SK-N-SH (cell line): ENCODE measurements at regions not wholly inside any gene's neighbourhood (a gene's known extent, or its start where the extent isn't known, plus 50 kb on each side); places are given as distances from the start of the nearest gene placed in this dataset.

ENCODE experiments used
- CTCF ChIA-PET: fragments of 300-600, 350-600 bp; formaldehyde crosslinking; extraction: SDS; loops from one replicate; lab custom pipeline; 2021; lab: Yijun Ruan, JAX
- POLR2A ChIA-PET: fragments of 350-600 bp; sonication (Branson Sonifier 250); formaldehyde crosslinking; extraction: SDS; loops from one replicate; lab custom pipeline; 2020; ENCODE audit warnings: antibody characterized with exemption, inconsistent platforms; lab: Yijun Ruan, JAX
- DNase-seq: peaks from one replicate; pipeline ENCODE4 v3.0.0; 2012
- H2AFZ ChIP-seq: fragments of 200-600 bp; sonication (generic); 2 replicates; pipeline ENCODE4 v1.8.1; 2016; ENCODE audit warnings: antibody characterized with exemption, mild to moderate bottlenecking, low read depth
- H3F3A ChIP-seq: fragments of 200-600 bp; sonication (generic); replicated peaks from 2 replicates; pipeline ENCODE3; 2016; ENCODE audit warnings: antibody characterized with exemption, mild to moderate bottlenecking; ENCODE audit not compliant: insufficient read depth
- H3K27ac ChIP-seq, 2 experiments: fragments of 200-500 bp in 1 of 2; fragments of 200-600 bp in 1 of 2; sonication (Bioruptor generic) in 1 of 2; sonication (generic), shearing (Covaris generic) in 1 of 2; 2 replicates each; pipeline versions ENCODE4 v1.5.1 to v1.6.1; 2014 to 2016; ENCODE audit warnings: low read depth in 2 of 2, inconsistent platforms in 1 of 2, low read length in 1 of 2, mild to moderate bottlenecking in 1 of 2, mixed read lengths in 1 of 2
- H3K27me3 ChIP-seq: fragments of 200-600 bp; sonication (generic), shearing (Covaris generic); 2 replicates; pipeline ENCODE4 v1.6.1; 2016; ENCODE audit warnings: mixed run types; ENCODE audit not compliant: insufficient read depth
- H3K36me3 ChIP-seq, 2 experiments: fragments of 200-500 bp in 1 of 2; fragments of 200-600 bp in 1 of 2; sonication (Bioruptor generic) in 1 of 2; sonication (generic) in 1 of 2; replicated peaks in 1 of 2; 2 replicates each; pipeline versions ENCODE3 to v1.5.1; 2014 to 2016; ENCODE audit warnings: low read length in 1 of 2, mild to moderate bottlenecking in 1 of 2; ENCODE audit not compliant: insufficient read depth in 2 of 2, control insufficient read depth in 1 of 2
- H3K4me1 ChIP-seq, 2 experiments: fragments of 200-500 bp in 1 of 2; fragments of 200-600 bp in 1 of 2; sonication (Bioruptor generic) in 1 of 2; sonication (generic), shearing (Covaris generic) in 1 of 2; 2 replicates each; pipeline versions ENCODE4 v1.5.1 to v1.6.1; 2014 to 2016; ENCODE audit warnings: low read depth in 1 of 2, low read length in 1 of 2, mixed run types in 1 of 2; ENCODE audit not compliant: insufficient read depth in 2 of 2, control insufficient read depth in 1 of 2
- H3K4me2 ChIP-seq: fragments of 200-600 bp; sonication (generic), shearing (Covaris generic); 2 replicates; pipeline ENCODE4 v1.6.1; 2017; ENCODE audit warnings: mixed run types
- H3K4me3 ChIP-seq, 2 experiments: fragments of 200-500 bp in 1 of 2; fragments of 200-600 bp in 1 of 2; sonication (Bioruptor generic) in 1 of 2; sonication (generic), shearing (Covaris generic) in 1 of 2; 2 replicates each; pipeline versions ENCODE4 v1.5.1 to v1.8.1; 2014 to 2016; ENCODE audit warnings: low read depth in 2 of 2, inconsistent platforms in 1 of 2, low read length in 1 of 2, mild to moderate bottlenecking in 1 of 2, mixed read lengths in 1 of 2, moderate library complexity in 1 of 2
- H3K79me2 ChIP-seq: fragments of 200-600 bp; sonication (generic); 2 replicates; pipeline ENCODE4 v1.8.1; 2017; ENCODE audit warnings: mild to moderate bottlenecking; ENCODE audit not compliant: insufficient read depth
- H3K9ac ChIP-seq: fragments of 200-600 bp; sonication (generic); 2 replicates; pipeline ENCODE4 v1.6.1; 2017; ENCODE audit warnings: mixed run types
- H3K9me2 ChIP-seq: fragments of 200-600 bp; sonication (generic); 2 replicates; pipeline ENCODE4 v1.6.1; 2017; ENCODE audit warnings: mixed run types
- H3K9me3 ChIP-seq: fragments of 200-600 bp; sonication (generic); 2 replicates; pipeline ENCODE4 v1.6.1; 2017; ENCODE audit warnings: mixed run types, mild to moderate bottlenecking, moderate library complexity
- H4K20me1 ChIP-seq: fragments of 200-600 bp; sonication (generic); 2 replicates; pipeline ENCODE4 v1.6.1; 2017; ENCODE audit warnings: mild to moderate bottlenecking, mixed run types; ENCODE audit not compliant: insufficient read depth
- CHD2 ChIP-seq: fragments of 150-350 bp; IDR thresholded peaks from 2 replicates; pipeline ENCODE4 v1.6.1; 2018; ENCODE audit warnings: low read length; ENCODE audit not compliant: partially characterized antibody
- CTCF ChIP-seq: fragments of 200-600 bp; sonication (generic); IDR thresholded peaks from 2 replicates; pipeline ENCODE4 v1.6.1; 2017; ENCODE audit warnings: antibody characterized with exemption, mild to moderate bottlenecking, moderate library complexity
- EP300 ChIP-seq, 2 experiments: IDR thresholded peaks; 2 replicates each; pipeline versions ENCODE4 v1.4.0 to v1.6.1; 2012; ENCODE audit warnings: borderline replicate concordance in 1 of 2, low read depth in 1 of 2, low read length in 1 of 2
- EZH2phosphoT487 ChIP-seq: fragments of 200-600 bp; sonication (generic); IDR thresholded peaks from 2 replicates; pipeline ENCODE4 v1.6.1; 2017; ENCODE audit warnings: low read depth, mixed run types, mild to moderate bottlenecking, antibody characterized with exemption, moderate library complexity, borderline replicate concordance
- FOSL2 ChIP-seq: IDR thresholded peaks from 2 replicates; pipeline ENCODE4 v1.4.0; 2012; ENCODE audit warnings: low read depth, mild to moderate bottlenecking, moderate library complexity, borderline replicate concordance
- FOXJ3 ChIP-seq: sonication (generic); formaldehyde crosslinking; IDR thresholded peaks from 2 replicates; pipeline ENCODE4 v1.5.1; 2020; ENCODE audit warnings: mild to moderate bottlenecking, missing genetic modification reagents
- GABPA ChIP-seq: IDR thresholded peaks from 2 replicates; pipeline ENCODE4 v1.4.0; 2012; ENCODE audit warnings: low read depth, mild to moderate bottlenecking
- GATA2 ChIP-seq: sonication (generic); formaldehyde crosslinking; IDR thresholded peaks from 2 replicates; pipeline ENCODE4 v1.5.0; 2020; ENCODE audit warnings: mild to moderate bottlenecking, missing genetic modification reagents
- MAX ChIP-seq: IDR thresholded peaks from 2 replicates; pipeline ENCODE4 v1.4.0; 2012; ENCODE audit warnings: low read depth
- MEF2A ChIP-seq: IDR thresholded peaks from 2 replicates; pipeline ENCODE4 v1.4.0; 2012; ENCODE audit warnings: low read depth, borderline replicate concordance
- NRF1 ChIP-seq: IDR thresholded peaks from 2 replicates; pipeline ENCODE4 v1.6.1; 2012; ENCODE audit warnings: low read depth, mild to moderate bottlenecking, low read length
- RAD21 ChIP-seq: IDR thresholded peaks from 2 replicates; pipeline ENCODE4 v1.6.1; 2012; ENCODE audit warnings: mild to moderate bottlenecking, low read length
- RCOR1 ChIP-seq: fragments of 150-350 bp; IDR thresholded peaks from 2 replicates; pipeline ENCODE4 v1.6.1; 2017; ENCODE audit warnings: antibody characterized with exemption, low read length
- REST ChIP-seq: IDR thresholded peaks from 2 replicates; pipeline ENCODE4 v1.6.1; 2012; ENCODE audit warnings: mild to moderate bottlenecking, low read depth, low read length, moderate library complexity
- RFX5 ChIP-seq: IDR thresholded peaks from 2 replicates; pipeline ENCODE4 v1.6.1; 2012; ENCODE audit warnings: mild to moderate bottlenecking, improper control_type of control experiment, low read length
- RXRA ChIP-seq: IDR thresholded peaks from 2 replicates; pipeline ENCODE4 v1.4.0; 2012; ENCODE audit warnings: low read depth, mild to moderate bottlenecking, borderline replicate concordance
- SIN3A ChIP-seq: IDR thresholded peaks from 2 replicates; pipeline ENCODE4 v1.6.1; 2012; ENCODE audit warnings: low read depth, mild to moderate bottlenecking, low read length, moderate library complexity, borderline replicate concordance
- SMC3 ChIP-seq: IDR thresholded peaks from 2 replicates; pipeline ENCODE4 v1.6.1; 2012; ENCODE audit warnings: low read depth, low read length, improper control_type of control experiment
- TCF12 ChIP-seq: IDR thresholded peaks from 2 replicates; pipeline ENCODE4 v1.4.0; 2012
- TEAD4 ChIP-seq: IDR thresholded peaks from 2 replicates; pipeline ENCODE4 v1.4.0; 2012; ENCODE audit warnings: mild to moderate bottlenecking, borderline replicate concordance; ENCODE audit not compliant: insufficient read depth
- WGBS: methylation state at CpG from one replicate; pipeline ENCODE4 v1.1.6; 2017; ENCODE audit warnings: low lambda C conversion rate; 5-methylcytosine and 5-hydroxymethylcytosine counted together

- TF ChIP-seq RXRA (no peak), GABPA (no peak), CHD2 (no peak), SIN3A (no peak)
Measured at GRCh38 chr10:131764929-131765328, 135.9 kb upstream of the PPP2R2D start (continued).

GRCh38 chr10:131766096-131766495 is 134.7 kb upstream of the PPP2R2D start:
- Histone ChIP-seq H3K4me1 (no peaks in the 10 kb centered on the region), H3K4me3 (no peak overlapping the region), H3K9me2 (no peaks in the 10 kb centered on the region), H3K27ac (no peak overlapping the region), H3K79me2 (no peaks in the 10 kb centered on the region), H3K27me3 (no peaks in the 10 kb centered on the region), H3K9me3 (no peaks in the 10 kb centered on the region), H2AFZ (no peak overlapping the region), H3K36me3 (no peaks in the 10 kb centered on the region), H4K20me1 (no peaks in the 10 kb centered on the region), H3F3A (no peaks in the 10 kb centered on the region), H3K4me2 (no peak overlapping the region), H3K9ac (no peak overlapping the region)
- CTCF ChIA-PET: no interaction called here
- no peak for DNase-seq
- TF ChIP-seq MEF2A: no peak
- TF ChIP-seq TEAD4: no peak
- no peak for TF ChIP-seq TCF12
- TF ChIP-seq RXRA: no peak
- no peak for TF ChIP-seq MAX
- WGBS: 53% methylated on average over 9 of the region's 17 CpGs
- POLR2A ChIA-PET: no interaction called here

GRCh38 chr10:131767716-131768115 is 133.1 kb upstream of the PPP2R2D start:
- Histone ChIP-seq H2AFZ (no peak overlapping the region), H3K79me2 (no peaks in the 10 kb centered on the region), H3F3A (no peaks in the 10 kb centered on the region), H3K4me1 (peaks cover 0 to 5% of the 10 kb centered on the region in 2 experiments; a peak in 1 of 4 replicates), H3K27ac (no peak overlapping the region), H3K4me3 (no peak overlapping the region), H3K4me2 (no peak overlapping the region), H3K9ac (no peak overlapping the region), H3K9me3 (no peaks in the 10 kb centered on the region), H3K27me3 (no peaks in the 10 kb centered on the region), H3K9me2 (no peaks in the 10 kb centered on the region), H4K20me1 (no peaks in the 10 kb centered on the region), H3K36me3 (no peaks in the 10 kb centered on the region)
- CTCF ChIA-PET: interaction anchor here (0.9 kb wide), 1 partner anchor 35 kb away, joined by 3 read pairs; no protein-coding TSS in a partner anchor
- WGBS: 32% methylated on average over 7 of the region's 7 CpGs
- POLR2A ChIA-PET: no interaction called here
- no peak for DNase-seq
- TF ChIP-seq FOXJ3 (CRISPR knock-in tag) (no peak), REST (no peak), GABPA (no peak), RFX5 (no peak), FOSL2 (no peak), RAD21 (no peak), RCOR1 (no peak), CTCF (no peak), TEAD4 (no peak), SMC3 (no peak), MAX (no peak), NRF1 (no peak), RXRA (no peak), GATA2 (CRISPR knock-in tag) (no peak), EZH2phosphoT487 (no peak), EP300 (IDR thresholded peaks at IDR 0.05; ENCODE audit: borderline replicate concordance in 1 of 2, low read depth in 1 of 2, low read length in 1 of 2) (no peak)
